ENCODE measurements at regions not wholly inside any gene's neighbourhood (a gene's known extent, or its start where the extent isn't known, plus 50 kb on each side); places are given as distances from the start of the nearest gene placed in this dataset.

DNA sequence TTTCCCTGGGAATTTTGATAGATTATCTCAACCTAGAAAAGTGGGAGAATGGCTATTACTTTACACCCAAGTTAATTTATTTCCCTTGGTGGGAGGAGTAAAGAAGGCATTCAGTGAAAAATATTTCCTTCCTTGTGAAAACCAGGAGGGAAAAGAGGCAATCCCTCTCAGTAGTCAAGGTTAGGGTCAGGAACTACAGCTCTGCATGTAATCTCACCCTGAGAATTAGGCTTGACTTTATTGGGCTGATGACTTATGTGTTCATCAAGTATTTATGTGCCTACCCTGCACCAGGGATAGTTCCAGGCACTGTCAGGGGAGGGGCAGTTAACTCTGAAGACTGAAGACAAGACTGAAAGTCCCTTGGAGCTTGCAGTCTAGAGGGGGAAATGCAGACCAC lies 281.8 kb downstream of the DLEU7 start:
- TF ChIP-seq, protein P1, sequence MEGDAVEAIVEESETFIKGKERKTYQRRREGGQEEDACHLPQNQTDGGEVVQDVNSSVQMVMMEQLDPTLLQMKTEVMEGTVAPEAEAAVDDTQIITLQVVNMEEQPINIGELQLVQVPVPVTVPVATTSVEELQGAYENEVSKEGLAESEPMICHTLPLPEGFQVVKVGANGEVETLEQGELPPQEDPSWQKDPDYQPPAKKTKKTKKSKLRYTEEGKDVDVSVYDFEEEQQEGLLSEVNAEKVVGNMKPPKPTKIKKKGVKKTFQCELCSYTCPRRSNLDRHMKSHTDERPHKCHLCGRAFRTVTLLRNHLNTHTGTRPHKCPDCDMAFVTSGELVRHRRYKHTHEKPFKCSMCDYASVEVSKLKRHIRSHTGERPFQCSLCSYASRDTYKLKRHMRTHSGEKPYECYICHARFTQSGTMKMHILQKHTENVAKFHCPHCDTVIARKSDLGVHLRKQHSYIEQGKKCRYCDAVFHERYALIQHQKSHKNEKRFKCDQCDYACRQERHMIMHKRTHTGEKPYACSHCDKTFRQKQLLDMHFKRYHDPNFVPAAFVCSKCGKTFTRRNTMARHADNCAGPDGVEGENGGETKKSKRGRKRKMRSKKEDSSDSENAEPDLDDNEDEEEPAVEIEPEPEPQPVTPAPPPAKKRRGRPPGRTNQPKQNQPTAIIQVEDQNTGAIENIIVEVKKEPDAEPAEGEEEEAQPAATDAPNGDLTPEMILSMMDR (IDR thresholded peaks at IDR 0.05): no peak
- TF ChIP-seq ZFX (IDR thresholded peaks at IDR 0.05; ENCODE audit: borderline replicate concordance): no peak
